Fibroblast of peridontal ligament (primary cell): ENCODE measurements at regions not wholly inside any gene's neighbourhood (a gene's known extent, or its start where the extent isn't known, plus 50 kb on each side); places are given as distances from the start of the nearest gene placed in this dataset.

Experiments
- DNase-seq: peaks from one replicate; pipeline ENCODE4 v3.0.0-alpha.2; 2010; ENCODE audit errors: extremely low read depth

- peak; percentile 96 for DNase-seq
Measured at GRCh38 chr1:87956072-87956471, 627.4 kb downstream of the LMO4 start.

- peak; percentile 76 for DNase-seq
Measured at GRCh38 chr1:87956750-87957149, 628.1 kb downstream of the LMO4 start.

GRCh38 chr1:87957331-87957730 lies 628.7 kb downstream of the LMO4 start:
- DNase-seq, result no peak

DNA sequence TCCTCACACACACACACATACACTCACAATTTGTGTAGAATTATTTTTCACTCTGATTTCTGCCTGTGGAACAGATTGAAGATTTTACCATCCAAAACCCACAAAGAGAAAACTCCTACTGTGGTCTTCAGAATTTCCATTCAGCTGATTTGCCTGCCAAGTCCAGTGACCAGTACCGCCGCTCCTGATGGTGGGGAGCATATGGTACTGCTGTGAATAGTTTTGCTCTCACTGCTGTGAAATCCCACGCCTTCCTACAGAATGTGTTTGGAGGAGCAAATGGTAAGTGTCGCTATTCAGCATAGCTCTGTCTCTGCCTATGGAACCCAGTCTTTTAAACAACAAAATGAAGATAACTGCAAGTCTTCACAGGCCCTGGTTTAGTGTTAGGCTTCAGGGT lies 629.5 kb downstream of the LMO4 start:
- no peak for DNase-seq

- no peak for DNase-seq
Measured at GRCh38 chr1:87958716-87959115, 630.0 kb downstream of the LMO4 start.

GRCh38 chr1:87959236-87959635 lies 630.6 kb downstream of the LMO4 start:
- no peak for DNase-seq

DNA sequence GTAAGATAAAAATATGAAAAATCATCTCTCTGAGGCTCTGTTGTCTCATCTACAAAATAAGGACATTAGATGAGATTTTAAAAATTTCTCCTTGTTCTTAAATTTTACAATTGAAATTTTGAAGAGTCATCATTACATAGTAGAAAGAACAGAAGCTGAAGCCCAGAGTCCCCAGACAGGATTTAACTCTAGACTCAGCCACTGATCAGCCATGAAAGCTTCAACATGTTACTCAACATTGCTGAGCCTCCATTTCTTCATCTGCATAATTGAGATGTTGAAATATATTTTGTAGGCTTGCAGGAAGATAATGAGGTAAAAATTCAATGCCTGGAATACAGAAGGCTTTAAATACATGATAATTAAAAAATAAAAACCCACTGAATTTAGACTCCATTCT lies 633.3 kb downstream of the LMO4 start:
- peak; percentile 62 for DNase-seq

DNA sequence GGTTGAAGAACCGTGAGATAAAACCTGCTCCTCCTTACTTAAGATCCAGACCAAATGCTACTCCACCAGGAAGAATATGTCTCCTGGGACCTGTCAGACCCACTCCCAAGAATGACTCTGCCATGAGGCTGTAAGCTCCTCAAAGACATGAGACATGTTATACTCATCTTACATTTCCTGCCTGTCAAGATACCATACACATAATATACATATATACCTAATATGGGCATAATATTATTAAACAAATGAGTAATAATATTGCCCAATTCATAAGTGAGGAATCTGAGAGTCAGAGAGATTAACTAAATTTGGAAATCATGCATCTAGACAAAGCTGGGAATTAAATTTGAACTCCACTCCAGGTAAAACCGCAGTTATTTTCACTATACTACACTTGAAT lies 634.9 kb downstream of the LMO4 start:
- DNase-seq, result no peak

GRCh38 chr1:87965193-87965592 lies 636.5 kb downstream of the LMO4 start:
- DNase-seq, result no peak

DNA sequence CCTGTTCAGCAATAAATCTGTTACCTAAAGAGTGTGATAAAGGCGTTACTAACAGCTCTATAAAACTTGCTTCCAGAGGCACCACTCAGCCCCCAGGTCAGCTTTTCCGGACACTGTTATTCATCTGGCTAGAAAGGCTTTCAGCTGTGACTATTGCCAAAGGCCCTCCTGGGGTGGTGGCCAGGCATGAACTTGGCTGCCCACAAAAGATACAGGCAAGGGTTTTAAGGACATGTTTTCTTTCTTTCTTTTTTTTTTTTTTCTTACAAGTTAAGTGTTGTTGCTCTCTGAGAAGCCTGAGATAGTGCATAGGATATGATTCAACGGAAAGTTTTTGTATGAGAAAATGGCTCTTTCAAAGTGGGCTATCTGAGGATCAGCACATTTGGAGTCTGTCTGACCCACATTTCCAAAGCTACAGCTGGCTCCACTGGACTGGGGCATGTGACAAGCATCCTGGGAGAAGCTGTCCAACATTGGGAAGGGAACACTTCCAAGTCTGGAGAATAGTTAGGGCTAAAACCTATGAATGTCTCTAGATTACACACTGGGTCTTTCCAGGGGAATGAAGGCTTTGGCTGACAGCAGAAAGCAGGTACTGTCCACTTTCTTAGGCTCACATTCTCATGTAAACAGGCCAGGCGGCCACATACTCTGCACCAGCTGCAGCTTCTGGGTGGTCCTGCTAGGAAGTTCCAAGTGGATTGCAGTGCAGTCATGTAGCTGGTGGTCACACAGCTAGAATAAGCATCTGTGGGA lies 639.7 kb downstream of the LMO4 start:
- DNase-seq, result peak; percentile 36

DNA sequence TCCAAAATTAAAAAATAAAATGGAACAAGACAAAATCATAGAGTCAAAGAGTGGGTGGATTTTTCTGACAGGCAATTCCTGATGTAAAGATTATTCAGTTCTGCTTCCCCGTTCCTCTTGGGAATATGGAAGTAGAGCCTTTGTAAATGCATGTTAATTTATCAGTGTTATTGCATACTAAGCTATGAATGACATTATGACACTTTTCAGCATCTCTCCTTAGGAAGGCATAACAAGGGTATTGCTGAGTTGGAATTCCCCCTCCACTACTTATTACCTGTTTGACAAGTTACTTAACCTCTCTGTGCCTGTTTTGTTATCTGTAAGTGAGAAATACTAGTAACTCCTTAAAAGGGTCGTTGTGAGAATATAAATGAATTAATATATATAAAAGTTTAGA lies 640.4 kb downstream of the LMO4 start:
- DNase-seq, result no peak

DNA sequence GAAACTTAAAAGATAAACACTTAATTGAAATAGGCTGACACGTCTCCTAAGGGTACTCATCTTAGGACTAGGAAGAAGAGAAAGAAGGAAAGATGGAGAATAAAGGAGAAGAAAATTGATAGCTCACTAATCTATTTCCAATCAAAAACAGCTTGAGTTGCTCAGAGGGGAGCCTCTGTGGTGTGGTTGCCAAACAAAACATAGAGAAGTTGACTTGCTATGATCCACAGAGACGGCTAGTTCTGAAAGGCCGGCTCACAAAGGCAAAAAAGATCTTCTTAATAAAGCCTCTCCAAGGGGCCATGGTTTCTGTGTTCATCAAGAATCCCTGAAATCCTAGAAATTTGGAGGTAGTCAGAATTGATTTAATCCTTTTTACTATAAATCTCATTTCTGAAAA lies 644.1 kb downstream of the LMO4 start:
- DNase-seq, result no peak

- DNase-seq, result no peak
Measured at GRCh38 chr1:87973896-87974295, 645.2 kb downstream of the LMO4 start.

GRCh38 chr1:87976316-87976715 lies 647.6 kb downstream of the LMO4 start:
- DNase-seq, result no peak

- no peak for DNase-seq
Measured at GRCh38 chr1:87977145-87977544, 648.5 kb downstream of the LMO4 start.

DNA sequence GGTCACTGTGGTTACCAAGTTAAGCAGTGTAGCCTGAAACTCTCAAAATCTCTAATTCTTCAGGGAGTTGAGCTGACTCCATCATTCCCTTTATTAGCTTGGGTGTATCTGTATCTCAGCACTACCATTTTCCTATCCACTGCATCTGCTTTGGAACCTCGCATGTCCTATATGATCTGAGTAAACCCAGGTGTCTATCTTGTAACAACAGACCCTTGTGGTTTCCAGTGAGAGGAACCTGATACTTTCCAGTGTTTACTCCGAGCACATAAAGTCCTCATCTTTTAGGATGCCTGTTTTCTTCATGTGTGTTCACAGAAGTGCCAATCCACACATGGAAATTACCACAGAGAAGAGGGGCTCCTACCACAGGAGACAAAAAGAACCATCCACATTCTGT lies 650.4 kb downstream of the LMO4 start:
- DNase-seq, result no peak

GRCh38 chr1:87980494-87980893 lies 651.8 kb downstream of the LMO4 start:
- no peak for DNase-seq

GRCh38 chr1:87981386-87981785 lies 652.7 kb downstream of the LMO4 start:
- no peak for DNase-seq

DNA sequence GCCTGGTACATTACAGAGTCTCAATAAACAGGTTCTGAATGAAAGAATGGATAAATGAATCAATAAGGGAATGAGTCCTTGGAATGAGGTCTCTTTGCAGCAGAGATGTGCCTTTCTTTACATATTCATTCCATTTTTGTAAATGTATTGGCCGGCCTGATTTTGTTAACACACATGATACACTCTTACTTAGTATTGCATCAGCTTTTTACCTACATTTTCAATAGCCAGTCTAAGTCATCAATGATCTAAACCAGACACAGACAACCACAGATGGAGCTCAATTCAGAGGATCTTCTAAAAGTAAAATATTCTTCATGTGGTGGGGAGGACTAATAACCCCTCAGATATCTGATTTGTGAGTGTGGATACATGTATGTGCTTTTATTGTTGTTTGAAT lies 653.1 kb downstream of the LMO4 start:
- DNase-seq, result no peak

DNA sequence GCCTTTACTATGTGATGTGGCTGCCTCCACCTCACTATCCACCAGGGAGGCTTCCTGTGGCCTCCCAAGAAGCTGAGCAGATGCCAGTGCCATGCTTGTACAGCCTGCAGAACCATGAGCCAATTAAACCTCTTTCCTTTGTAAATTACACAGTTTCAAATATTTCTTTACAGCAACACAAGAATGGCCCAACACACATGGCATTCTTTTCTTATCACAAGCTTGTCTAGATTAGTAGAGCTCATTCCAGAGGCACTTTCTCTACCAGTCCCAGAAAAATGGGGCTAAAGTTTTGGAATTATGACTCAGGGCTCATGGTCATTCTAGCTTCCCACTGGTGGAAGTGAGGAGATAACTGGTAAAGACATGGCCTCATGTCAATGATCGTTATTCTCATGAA lies 655.2 kb downstream of the LMO4 start:
- no peak for DNase-seq

- DNase-seq, result no peak
Measured at GRCh38 chr1:87985071-87985470, 656.4 kb downstream of the LMO4 start.

- DNase-seq, result no peak
Measured at GRCh38 chr1:87986130-87986866, 657.6 kb downstream of the LMO4 start.

GRCh38 chr1:87989346-87989745 lies 660.7 kb downstream of the LMO4 start:
- no peak for DNase-seq
